GM18519 (cell line): ENCODE measurements at regions not wholly inside any gene's neighbourhood (a gene's known extent, or its start where the extent isn't known, plus 50 kb on each side); places are given as distances from the start of the nearest gene placed in this dataset.
"Not testable (repeated sequence)": the region's sequence is repeated elsewhere in the genome, so short reads cannot be mapped to it uniquely, and the experiment has no call there.

Source experiments
- ATAC-seq: cut with Tn5 transposase; IDR thresholded peaks from one replicate; pipeline ENCODE4 v1.9.1; 2021; ENCODE audit warnings: mild to moderate bottlenecking, moderate library complexity; ENCODE audit not compliant: unreplicated experiment, low FRiP score

DNA sequence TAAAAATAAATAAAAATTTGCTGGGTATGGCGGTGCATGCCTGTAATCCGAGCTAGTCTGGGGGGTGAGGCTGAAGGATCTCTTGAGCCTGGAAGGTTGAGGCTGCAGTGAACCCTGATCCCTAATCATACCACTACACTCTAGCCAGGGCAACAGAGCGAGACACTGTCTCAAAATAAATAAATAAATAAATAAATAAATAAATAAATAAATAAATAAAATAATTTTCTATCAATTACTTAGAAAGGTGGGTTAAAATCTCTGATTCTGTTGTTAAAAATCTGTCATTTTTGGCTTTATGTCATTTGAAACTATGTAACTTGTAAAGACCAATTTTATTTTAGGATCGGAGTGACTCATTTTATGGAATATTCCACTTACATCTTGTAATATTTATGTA, 958.6 kb downstream of the NXPH1 start:
- no peak for ATAC-seq

- not testable (repeated sequence) for ATAC-seq
Observed at GRCh38 chr7:9404386-9404785, 971.0 kb downstream of the NXPH1 start.

GRCh38 chr7:9407816-9408215, 974.4 kb downstream of the NXPH1 start:
- ATAC-seq: no peak

GRCh38 chr7:9453521-9453920, 1020.1 kb downstream of the NXPH1 start:
- ATAC-seq: no peak

DNA sequence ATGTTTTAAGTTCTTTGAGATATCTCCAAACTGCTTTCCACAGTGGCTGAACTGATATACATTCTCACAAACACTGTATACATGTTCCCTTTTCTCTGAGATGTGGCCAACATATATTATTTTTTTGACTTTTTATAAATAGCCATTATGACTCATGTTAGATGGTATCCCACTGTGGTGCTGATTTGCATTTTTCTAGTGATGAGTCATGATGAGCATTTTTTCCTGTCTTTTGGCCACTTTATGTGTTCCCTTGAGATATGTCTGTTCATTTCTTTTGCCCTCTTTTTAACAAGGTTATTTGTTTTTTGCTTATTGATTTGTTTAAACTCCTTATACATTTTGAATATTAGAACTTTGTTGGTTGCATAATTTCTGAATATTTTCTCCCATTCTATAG, 1055.1 kb downstream of the NXPH1 start:
- ATAC-seq: no peak

DNA sequence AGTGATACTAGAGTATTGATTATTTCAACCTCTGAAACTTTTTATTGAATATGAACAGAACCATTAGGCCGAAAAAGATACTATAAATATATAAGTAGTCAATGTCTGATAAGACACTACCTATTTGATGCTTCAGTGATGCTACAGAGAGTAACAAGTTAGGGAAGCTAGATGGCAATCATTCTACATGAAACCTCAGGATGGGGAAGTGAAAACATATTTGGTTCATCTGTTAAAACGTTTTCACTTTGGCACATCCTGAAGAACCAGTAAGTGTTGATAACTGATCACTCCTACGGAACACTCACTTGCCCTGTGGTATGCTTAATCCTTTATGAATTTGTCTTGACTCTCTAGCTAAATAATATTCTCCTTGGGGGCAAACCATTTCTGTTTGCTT, 1064.9 kb downstream of the NXPH1 start:
- ATAC-seq: no peak

- no peak for ATAC-seq
Observed at GRCh38 chr7:9502269-9502668, 1068.9 kb downstream of the NXPH1 start.

DNA sequence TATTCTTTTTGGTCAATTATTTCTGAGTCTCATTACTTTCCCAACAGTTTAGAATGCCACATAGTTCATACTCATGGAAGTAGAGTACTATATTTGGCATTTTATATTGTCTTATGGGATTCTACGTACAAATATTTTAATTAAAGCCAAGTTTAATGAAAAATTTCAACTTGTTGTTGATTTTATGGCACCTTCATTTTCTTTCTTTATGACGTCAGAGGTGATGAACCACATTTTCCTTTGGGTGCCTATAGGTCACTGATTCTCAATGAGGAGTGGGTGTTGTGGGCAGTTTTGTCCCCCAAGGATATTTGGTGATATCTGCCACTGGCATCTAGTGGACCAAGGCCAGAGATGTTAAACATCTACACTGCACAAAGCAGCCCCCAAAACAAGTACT, 1071.3 kb downstream of the NXPH1 start:
- no peak for ATAC-seq

- ATAC-seq: no peak
Observed at GRCh38 chr7:9505516-9505915, 1072.1 kb downstream of the NXPH1 start.

DNA sequence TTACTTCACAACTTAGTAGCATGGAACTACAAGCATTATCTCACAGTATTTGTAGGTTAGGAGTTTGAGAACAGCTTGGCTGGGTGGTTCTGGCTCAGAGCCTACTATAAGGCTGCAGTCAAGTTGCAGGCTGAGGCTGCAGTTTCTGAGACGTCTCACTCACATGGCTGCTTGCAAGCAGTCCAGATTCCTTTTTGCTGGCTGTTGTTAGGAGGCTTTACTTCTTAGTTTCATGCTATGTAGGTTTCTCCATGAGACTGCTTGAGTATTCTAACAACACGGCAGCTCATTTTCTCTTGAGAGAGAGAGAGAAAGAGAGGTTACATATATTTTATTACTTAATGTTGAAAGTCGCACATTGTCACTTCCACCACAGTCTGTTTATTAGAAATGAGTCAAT, 1073.9 kb downstream of the NXPH1 start:
- no peak for ATAC-seq

- ATAC-seq: no peak
Observed at GRCh38 chr7:9516662-9517061, 1083.3 kb downstream of the NXPH1 start.

GRCh38 chr7:9523579-9523978, 1090.2 kb downstream of the NXPH1 start:
- no peak for ATAC-seq

DNA sequence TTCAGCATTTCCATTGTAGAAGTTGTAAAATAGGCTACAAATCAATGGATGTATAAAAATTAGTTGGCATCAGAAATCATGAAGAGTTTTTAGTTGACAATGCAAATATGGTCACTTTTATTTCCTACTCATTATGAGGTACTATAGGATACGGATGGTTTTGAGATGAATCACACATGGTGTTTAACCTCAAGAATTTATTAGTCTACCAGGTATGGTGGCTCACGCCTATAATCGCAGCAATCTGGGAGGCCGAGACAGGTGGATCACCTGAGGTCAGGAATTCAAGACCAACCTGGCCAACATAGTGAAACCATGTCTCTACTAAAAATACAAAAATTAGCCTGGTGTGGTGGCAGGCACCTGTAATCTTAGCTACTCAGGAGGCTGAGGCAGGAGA, 1119.0 kb downstream of the NXPH1 start:
- not testable (repeated sequence) for ATAC-seq

DNA sequence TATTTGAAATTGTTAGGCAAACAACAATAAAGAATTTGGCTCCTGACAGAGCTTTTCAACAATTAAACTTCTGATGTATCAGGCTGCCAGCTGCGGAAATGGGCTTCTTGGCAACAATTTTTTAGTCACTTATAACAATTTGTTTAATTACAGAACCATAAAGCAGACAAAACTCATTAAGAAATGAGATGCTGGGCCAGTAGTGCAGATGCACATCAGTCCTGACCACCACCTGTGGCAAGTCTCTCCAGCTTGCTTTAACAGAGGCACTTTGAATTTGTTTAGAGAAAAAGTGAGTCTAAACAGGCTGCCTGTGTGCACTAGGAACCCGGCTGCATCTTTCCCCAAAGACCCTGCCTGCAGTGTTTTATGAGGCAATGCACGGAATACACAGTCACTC, 1124.4 kb downstream of the NXPH1 start:
- no peak for ATAC-seq

- no peak for ATAC-seq
Observed at GRCh38 chr7:9575716-9576115, 1142.3 kb downstream of the NXPH1 start.

GRCh38 chr7:9582824-9583223, 1149.4 kb downstream of the NXPH1 start:
- ATAC-seq: no peak

DNA sequence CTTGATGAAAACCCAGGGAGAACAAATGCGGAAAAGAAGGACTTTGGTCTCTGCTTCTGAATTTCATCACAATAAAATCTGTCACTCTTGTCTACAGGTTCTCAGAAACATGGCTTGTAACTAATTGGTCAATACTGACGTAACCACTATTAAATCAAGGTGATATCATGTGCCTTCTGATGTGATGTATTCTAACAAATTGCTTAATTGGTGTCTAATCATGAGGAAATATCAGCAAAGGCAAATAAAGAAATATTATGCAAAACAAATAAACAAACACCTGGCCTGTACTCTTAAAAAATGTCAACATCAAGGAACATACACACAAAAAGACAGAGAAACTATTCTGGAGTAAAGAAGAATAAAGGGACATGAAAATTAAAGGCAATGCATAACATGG, 1165.0 kb downstream of the NXPH1 start:
- no peak for ATAC-seq

DNA sequence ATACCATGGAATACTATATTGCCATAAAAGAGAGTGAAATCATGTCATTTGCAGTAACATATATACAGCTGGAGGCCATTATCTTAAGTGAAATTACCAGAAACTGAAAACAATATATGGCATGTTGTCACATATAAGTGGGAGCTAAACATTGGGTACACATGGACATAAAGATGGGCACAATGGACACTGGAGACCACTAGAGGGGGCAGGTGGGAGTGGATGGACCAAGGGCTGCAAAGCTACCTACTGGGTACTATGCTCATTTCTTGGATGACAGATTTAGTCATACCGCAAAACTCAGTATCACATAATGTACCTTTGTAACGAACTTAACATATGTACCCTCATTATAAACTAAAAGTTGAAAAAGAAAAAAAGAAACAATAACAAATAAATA, 1167.6 kb downstream of the NXPH1 start:
- no peak for ATAC-seq

DNA sequence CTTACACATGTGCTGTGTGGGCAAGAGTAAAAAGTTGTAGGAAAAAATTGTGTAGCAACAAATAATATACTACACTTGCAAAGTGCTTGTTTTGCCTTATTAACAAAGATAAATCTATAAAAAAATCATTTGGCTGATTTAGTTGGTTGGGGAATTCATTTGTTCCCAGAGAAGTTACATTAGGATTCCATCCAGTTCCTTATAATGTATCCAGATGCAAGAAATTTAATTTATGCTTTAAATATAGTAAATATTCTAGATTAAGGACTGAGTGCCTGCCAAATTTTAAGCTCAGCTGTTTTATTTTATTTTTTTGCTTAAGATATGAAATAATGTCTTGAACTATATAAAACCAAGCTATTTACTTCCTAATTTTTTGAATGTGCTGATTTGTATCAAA, 1169.9 kb downstream of the NXPH1 start:
- ATAC-seq: no peak

DNA sequence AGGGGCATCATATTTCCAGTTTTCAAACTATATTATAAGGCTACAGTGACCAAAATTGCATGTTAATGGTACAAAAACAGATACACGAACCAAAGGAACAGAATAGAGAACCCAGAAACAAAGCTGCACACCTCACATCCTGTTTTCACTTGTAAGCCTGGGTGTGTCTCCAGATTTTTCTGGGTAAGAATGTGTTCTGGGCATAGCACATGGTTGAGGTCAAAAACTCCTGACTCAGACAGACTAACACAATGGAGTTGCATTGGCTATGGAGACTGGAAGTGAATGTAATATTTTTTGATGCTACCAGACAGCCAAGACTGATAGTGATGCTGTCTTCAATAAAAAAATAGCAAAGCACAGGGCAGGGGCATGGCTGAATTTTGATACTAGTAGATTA, 1175.2 kb downstream of the NXPH1 start:
- no peak for ATAC-seq

DNA sequence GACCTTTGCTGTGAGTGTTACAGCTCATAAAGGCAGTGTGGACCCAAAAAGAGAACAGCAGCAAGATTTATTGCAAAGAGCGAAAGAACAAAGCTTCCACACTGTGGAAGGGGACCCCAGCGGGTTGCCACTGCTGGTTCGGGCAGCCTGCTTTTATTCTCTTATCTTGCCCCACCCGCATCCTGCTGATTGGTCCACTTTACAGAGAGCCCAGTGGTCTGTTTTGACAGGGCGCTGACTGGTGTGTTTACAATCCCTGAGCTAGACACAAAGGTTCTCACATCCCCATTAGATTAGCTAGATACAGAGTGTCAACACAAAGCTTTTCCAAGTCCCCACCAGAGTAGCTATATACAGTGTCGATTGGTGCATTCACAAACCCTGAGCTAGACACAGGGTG, 1187.5 kb downstream of the NXPH1 start:
- not testable (repeated sequence) for ATAC-seq

- ATAC-seq: not testable (repeated sequence)
Observed at GRCh38 chr7:9621306-9621902, 1188.0 kb downstream of the NXPH1 start.

- no peak for ATAC-seq
Observed at GRCh38 chr7:9621927-9622326, 1188.5 kb downstream of the NXPH1 start.
